ENCODE measurements at regions not wholly inside any gene's neighbourhood (a gene's known extent, or its start where the extent isn't known, plus 50 kb on each side); places are given as distances from the start of the nearest gene placed in this dataset.

DNA sequence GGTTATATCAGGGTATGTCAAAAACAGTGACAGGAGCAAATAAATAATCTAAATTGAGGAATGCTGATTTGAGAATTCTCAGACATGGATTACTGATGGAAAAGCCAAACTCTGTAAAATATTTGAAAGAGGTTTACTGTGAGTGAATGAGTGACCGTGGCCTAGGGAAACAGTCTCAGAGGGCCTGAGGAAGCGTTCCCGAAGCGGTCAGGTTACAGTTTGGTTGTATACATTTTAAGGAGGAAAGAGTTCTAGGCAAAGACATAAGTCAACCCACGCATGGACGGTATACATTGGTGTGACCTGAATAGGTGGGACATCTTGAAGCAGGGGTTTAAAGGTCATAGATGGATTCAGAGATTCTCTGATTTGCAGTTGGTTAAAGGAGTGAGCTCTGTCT, 771.7 kb downstream of the KCNJ18 start:
- no peak for TF ChIP-seq SUZ12 (IDR thresholded peaks at IDR 0.05)
- TF ChIP-seq ARNT (IDR thresholded peaks at IDR 0.05): no peak
- TF ChIP-seq HDGF (IDR thresholded peaks at IDR 0.05; ENCODE audit: borderline replicate concordance): no peak
- TF ChIP-seq ZNF384 (IDR thresholded peaks at IDR 0.05): no peak
- no peak for TF ChIP-seq LEF1 (IDR thresholded peaks at IDR 0.05; ENCODE audit: borderline replicate concordance)
- TF ChIP-seq FOXM1 (IDR thresholded peaks at IDR 0.05; ENCODE audit: borderline replicate concordance): no peak

Measured in HEK293T (cell line).